Coronary artery (tissue), 2 donors: ENCODE measurements at regions not wholly inside any gene's neighbourhood (a gene's known extent, or its start where the extent isn't known, plus 50 kb on each side); places are given as distances from the start of the nearest gene placed in this dataset.

Experiments used
- DNase-seq: peaks from one replicate; pipeline ENCODE4 v3.0.0-alpha.2; 2017; ENCODE audit warnings: low spot score
- H3K27ac ChIP-seq, 2 donors: fragments of 200-600 bp; sonication (generic); one replicate each; pipeline ENCODE4 v1.5.1; 2016 to 2019
- H3K4me3 ChIP-seq: fragments of 200-600 bp; sonication (generic); 2 replicates; pipeline ENCODE4 v1.5.1; 2016; ENCODE audit warnings: mild to moderate bottlenecking, moderate library complexity
- TF ChIP-seq, protein P1 (sequence below): fragments of 200-600 bp; sonication (generic); IDR thresholded peaks from one replicate; pipeline ENCODE4 v1.5.1; 2019; ENCODE audit warnings: antibody characterized with exemption

DNA sequence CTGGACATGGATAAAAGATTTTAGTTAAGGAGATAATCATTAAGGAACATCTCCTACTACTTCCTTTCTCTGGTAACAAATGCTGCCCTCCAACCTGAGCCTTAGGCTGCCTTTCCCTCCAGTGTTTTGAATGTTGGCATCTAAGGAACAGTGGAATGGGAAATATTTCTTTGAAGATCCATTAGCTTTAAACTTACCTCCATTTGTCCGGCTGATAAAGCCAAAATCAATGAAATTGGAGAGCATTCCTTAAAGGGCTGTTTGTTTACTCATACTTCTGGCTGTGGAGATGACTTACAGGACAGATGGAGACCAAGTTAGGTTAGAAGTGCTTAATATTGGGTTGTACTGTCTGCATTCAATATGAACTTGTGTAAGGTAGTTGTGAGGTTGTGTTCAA, 439.1 kb downstream of the PLA2G4A start:
- no peak for DNase-seq
- Histone ChIP-seq H3K27ac (no peak overlapping the region), H3K4me3 (no peak overlapping the region)
- TF ChIP-seq, protein P1, sequence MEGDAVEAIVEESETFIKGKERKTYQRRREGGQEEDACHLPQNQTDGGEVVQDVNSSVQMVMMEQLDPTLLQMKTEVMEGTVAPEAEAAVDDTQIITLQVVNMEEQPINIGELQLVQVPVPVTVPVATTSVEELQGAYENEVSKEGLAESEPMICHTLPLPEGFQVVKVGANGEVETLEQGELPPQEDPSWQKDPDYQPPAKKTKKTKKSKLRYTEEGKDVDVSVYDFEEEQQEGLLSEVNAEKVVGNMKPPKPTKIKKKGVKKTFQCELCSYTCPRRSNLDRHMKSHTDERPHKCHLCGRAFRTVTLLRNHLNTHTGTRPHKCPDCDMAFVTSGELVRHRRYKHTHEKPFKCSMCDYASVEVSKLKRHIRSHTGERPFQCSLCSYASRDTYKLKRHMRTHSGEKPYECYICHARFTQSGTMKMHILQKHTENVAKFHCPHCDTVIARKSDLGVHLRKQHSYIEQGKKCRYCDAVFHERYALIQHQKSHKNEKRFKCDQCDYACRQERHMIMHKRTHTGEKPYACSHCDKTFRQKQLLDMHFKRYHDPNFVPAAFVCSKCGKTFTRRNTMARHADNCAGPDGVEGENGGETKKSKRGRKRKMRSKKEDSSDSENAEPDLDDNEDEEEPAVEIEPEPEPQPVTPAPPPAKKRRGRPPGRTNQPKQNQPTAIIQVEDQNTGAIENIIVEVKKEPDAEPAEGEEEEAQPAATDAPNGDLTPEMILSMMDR, result no peak

GRCh38 chr1:187270256-187270655, 441.5 kb downstream of the PLA2G4A start:
- TF ChIP-seq, protein P1, result no peak
- Histone ChIP-seq H3K27ac (no peak overlapping the region), H3K4me3 (no peak overlapping the region)
- DNase-seq, result no peak

- TF ChIP-seq, protein P1, result no peak
- Histone ChIP-seq H3K27ac (no peak overlapping the region), H3K4me3 (no peak overlapping the region)
- DNase-seq, result no peak
These were observed 446.6 kb downstream of the PLA2G4A start for GRCh38 chr1:187275346-187275745.

DNA sequence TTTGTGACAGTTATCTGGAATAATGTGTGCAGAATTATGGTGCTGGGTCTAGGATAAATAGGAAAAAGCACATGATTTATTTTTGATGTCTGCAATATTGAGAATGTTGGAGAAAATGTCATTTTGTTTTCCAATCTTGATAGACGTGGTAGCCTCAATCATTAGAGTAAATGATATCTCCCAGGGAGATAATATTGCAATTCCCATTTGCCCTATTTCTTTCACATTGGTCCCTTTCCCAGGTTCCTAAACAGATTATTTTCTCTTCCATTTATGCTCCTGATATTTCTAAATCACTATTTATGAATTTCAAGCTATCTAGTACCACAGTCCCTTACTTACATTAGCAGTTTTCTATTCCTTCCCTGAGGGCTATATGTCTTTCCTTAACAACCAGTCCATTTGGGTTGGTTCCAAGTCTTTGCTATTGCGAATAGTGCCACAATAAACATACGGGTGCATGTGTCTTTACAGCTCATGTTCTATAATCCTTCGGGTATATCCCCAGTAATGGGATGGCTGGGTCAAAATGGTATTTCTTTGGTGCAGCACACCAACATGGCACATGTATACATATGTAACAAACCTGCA, 447.3 kb downstream of the PLA2G4A start:
- no peak for DNase-seq
- no peak overlapping the region for H3K4me3 ChIP-seq
- TF ChIP-seq, protein P1, result no peak
- no peak overlapping the region for H3K27ac ChIP-seq

DNA sequence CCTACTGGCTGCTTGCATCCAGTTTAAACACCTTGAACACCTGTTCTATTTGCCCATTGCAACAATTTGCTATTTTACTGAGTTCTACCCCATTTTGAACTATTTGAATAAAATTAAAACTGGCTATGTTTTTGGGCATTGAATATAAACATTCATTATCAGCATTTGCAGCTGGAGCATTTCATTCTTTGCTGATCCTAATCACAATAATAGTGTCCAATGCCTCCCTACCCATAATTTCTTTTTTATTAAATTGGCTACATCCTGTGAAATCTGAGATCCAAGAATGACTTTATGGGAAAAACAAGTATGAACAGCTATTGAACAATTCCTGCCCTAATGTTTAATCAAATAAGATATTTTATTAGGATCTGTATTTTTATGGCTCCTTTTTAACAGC, 447.9 kb downstream of the PLA2G4A start:
- DNase-seq, result no peak
- Histone ChIP-seq H3K4me3 (no peak overlapping the region), H3K27ac (no peak overlapping the region)
- TF ChIP-seq, protein P1, result no peak

GRCh38 chr1:187280031-187280430, 451.3 kb downstream of the PLA2G4A start:
- TF ChIP-seq, protein P1, result no peak
- H3K27ac ChIP-seq, result no peak overlapping the region
- DNase-seq, result no peak
- no peak overlapping the region for H3K4me3 ChIP-seq

- TF ChIP-seq, protein P1, result no peak
- no peak overlapping the region for H3K27ac ChIP-seq
- no peak for DNase-seq
- no peak overlapping the region for H3K4me3 ChIP-seq
These were observed 452.3 kb downstream of the PLA2G4A start for GRCh38 chr1:187281085-187281484.
